HG03060 (cell line): ENCODE measurements at regions not wholly inside any gene's neighbourhood (a gene's known extent, or its start where the extent isn't known, plus 50 kb on each side); places are given as distances from the start of the nearest gene placed in this dataset.
A peak's percentile ranks its signal among the peaks of the same experiment; 100 is the strongest.

Experiments used
- ATAC-seq: cut with Tn5 transposase; IDR thresholded peaks from one replicate; pipeline ENCODE4 v1.9.1; 2021; ENCODE audit warnings: low read depth, moderate number of reproducible peaks; ENCODE audit not compliant: unreplicated experiment

DNA sequence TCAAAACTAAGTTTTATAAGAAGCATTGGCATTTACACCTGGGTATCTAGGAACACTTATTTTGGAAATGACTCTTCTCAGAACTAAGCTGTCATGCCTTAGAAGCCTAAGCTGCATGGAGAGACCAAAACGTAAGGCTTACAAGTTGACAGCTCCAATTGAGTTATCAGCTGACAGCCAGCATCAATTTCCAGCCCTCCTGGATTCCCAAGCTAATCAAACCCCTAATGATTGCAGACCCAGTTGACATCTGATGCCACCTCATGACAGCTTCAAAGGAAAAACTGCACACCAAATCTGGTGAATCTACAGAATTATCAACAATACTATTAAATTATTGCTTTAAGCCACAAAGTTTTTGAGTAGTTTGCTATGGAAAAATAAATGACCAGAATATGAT is 187.6 kb upstream of the PRMT6 start:
- no peak for ATAC-seq

DNA sequence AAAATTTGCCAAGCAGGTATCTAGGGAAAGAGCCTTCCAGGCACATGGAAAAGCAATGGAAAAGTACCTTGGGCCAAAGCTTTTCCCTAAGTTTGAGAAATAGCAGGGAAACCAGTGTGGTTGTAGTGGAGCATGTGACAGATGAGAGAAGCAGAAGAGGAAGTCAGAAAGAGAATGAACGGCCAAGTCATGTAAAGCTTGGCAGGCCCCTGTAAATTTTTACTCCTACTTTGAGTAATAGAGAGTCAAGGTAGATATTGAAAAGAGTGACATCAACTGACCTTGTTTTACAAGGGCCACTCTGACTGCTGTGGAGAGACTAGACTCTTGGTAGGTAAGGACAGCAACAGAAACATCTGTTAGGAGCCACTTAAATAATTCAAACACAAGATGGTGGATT is 180.9 kb upstream of the PRMT6 start:
- ATAC-seq, result peak; percentile 69

DNA sequence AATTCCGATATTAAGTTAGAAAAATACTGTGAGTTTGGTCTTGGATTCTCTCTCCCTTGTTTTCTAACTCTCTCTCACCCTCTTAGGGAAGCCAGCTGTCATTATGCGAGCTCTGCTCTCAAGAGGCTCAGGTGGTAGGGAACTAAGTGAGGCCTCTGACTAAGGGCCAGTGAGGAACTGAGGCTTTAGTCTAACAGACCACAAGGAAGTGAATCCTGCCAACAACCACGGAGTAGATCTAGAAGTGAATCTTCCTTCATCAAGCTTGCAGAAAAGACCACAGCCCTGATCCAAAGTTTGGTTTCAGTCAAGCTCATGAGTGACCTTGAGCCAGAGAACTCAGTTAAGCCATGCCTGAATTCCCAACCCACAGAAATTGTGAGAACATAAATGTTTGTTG is 180.1 kb upstream of the PRMT6 start:
- no peak for ATAC-seq

GRCh38 chr1:106879538-106879937 is 176.9 kb upstream of the PRMT6 start:
- no peak for ATAC-seq

DNA sequence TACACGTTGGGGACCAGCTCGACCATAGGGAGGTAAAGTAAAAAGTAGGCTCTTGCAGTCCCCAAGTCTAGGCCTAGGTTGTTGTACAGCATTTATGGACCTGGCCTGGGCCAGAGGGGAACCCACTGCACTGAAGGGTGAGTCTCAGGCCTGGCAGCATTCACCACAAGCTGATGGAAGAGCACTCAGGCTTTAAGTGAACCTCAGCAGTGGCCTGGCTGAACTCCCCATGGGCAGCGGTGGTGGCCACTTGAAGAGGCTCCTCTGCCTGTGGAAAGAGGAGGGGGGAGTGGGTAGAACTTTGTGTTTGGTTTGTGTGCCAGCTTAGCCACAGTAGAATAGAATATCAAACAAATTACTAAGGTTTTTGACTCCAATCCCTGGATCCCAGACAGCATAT is 176.2 kb upstream of the PRMT6 start:
- no peak for ATAC-seq

- ATAC-seq, result no peak
These were observed 173.3 kb upstream of the PRMT6 start for GRCh38 chr1:106883208-106883607.

DNA sequence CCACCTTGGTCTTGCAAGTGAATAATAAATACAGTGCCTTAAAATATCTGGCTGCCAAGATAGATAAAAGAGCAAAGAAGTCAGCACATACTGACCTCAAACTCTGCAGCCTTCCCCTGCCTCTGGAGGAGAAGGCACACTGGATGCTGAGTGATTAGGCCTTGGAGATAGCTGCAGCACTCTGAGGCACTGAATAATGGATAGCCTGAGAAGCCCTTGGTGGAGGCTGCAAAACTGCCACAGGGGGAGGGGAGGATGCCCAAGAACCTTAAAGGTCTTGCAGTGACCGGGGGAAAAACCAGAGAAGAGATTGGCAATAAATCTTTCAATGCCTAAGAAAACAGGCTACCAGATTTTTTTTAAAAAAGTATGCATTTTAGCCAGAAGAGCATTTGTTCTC is 167.4 kb upstream of the PRMT6 start:
- no peak for ATAC-seq

DNA sequence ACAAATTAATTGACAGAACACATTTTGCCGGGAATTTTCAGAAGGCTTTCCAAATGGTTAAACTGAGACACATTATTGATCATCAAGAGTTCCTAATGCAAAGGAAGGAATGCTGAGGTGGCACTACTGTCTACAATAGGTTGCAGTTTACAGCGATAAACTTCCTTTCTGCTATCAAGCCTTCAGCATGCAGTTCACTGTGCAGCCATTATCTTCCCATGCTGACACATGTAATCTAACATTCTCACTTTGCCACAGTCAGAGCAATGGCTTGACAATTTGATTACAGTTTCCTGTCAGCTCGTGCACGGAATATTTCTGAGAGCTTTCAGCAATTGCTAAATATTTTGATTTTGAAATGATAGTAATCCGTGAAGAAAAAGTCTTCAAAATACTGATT is 166.9 kb upstream of the PRMT6 start:
- ATAC-seq, result no peak

DNA sequence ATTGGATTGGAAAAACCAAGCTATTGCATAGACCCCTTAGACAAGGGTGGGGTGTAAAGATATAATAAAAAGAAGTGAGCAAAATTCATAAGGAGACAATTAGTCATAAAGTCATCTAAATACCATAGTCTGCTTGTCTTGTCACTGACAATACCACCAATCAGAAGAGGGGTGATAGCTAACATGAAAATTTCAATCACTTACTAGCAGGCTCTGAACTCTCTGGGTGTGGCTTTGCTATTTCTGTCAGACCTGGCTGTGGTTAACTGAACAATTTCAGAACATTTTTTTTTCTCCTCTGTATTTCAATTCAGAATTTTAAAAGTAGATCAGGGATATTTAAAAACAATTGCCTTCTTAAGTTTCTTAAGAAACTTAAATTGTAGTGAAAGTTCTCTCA is 158.5 kb upstream of the PRMT6 start:
- no peak for ATAC-seq

GRCh38 chr1:106899644-106900043 is 156.8 kb upstream of the PRMT6 start:
- no peak for ATAC-seq

- ATAC-seq, result peak; percentile 100
These were observed 148.7 kb upstream of the PRMT6 start for GRCh38 chr1:106907795-106908194.

DNA sequence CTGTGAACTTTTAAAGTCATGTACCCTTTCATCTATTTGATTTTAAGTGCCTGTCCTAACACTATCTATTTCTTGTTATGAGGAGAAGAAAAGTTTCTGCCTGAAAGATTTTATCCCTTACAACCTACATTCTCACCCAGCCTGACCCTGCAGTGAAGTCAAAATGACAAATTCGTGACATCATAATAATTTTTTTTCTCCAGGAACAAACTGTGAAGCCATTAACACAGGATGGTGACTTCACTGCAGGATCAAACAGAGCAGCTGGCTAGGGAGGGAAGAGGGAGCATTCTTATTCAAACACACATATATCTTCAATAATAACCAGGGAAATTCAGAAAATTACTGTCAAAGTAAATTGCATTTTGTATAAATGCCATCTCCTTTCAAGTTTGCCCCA is 147.8 kb upstream of the PRMT6 start:
- no peak for ATAC-seq

- no peak for ATAC-seq
These were observed 145.7 kb upstream of the PRMT6 start for GRCh38 chr1:106910798-106911197.

GRCh38 chr1:106912131-106912530 is 144.3 kb upstream of the PRMT6 start:
- ATAC-seq, result no peak

DNA sequence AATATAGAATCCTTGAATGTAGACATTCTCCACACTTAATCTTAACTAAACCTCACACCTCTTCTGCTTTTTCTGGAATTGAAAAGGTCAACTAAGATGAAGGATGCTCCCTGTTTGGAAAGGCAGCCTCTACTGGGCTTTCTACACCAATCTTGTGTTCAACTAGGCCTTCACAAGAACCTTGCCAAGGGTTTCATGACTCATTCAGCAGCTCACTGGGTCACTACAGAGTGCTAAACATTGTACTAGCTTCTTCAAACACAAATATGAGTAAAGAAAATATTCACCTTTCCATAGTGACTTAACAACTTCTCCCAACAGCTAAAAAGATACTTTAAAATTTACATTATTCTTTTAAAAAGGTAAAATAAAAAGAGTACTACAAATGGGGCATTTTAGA is 135.3 kb upstream of the PRMT6 start:
- no peak for ATAC-seq

DNA sequence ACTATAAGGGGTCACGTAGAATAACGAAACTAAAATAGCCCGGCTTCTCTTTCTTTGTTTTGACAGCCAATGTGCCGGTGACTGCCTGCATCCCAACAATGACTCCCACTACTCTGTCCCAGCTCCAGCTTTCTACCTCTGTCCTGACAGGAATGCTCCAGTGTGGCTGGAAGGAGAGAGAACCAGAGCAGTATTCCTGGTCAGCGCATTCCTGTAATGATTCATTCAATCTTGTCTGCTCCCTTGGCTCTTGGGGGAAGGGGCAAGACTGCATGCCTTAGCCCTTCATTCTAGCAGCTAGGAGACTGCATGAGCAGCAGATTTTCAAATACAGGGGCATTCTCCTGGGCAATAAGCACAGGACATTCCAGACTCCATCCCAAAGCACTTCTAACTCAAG is 132.1 kb upstream of the PRMT6 start:
- no peak for ATAC-seq

GRCh38 chr1:106925750-106926149 is 130.7 kb upstream of the PRMT6 start:
- ATAC-seq, result no peak

GRCh38 chr1:106926803-106927582 is 129.5 kb upstream of the PRMT6 start:
- ATAC-seq, result no peak

DNA sequence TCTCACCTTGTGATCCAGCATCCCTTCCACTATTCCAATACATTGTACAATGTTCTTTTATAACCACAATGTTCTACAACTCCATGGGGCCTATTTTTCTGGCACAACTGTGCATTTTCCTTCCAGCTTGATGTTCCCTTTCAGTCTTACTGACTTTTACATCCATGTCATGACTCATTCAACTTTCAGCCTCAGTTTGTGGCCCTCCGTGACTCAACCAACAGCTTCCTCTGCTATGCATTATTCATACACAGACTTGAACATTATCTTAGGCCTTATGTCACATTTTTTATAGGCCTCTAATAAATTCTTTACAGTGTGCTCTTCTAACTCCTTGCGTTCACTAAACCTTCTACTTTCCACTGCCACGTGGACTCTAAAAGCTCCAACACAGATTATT is 119.4 kb upstream of the PRMT6 start:
- no peak for ATAC-seq

DNA sequence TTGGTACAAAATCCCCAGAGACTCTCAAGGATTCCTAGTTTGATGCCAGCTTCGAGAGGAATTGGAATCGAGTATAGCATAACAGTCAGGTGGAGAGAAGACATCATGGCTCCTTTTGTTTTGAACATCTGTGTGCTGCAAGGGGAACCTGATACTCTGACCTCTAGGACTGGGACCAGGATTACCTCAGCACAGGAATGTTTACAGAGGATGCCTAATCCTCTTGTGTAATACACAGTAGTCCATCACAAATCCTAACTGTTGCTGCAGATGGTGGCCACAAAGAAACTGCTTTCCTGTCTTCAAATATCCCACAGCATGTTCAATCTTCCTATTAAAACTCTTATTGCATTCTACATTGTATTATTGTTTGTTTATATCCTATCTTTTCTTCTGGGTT is 111.8 kb upstream of the PRMT6 start:
- no peak for ATAC-seq

DNA sequence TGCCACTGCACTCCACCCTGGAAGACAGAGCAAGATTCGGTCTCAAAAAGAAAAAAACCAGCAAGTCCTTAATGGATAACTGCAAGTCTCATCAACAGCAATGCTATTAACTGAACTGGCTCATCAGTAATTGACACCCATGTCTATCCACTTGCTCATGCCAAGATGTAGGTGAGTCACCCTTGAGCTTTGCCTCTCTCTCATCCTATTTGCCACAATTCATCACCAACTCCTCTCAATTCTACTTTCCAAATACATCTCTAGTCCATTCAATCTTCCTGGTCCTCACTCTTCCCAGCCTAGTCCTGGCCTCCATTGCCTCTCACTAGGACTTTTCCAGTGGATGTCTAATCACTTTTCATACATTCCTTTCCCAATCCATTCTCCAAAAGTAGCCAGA is 103.7 kb upstream of the PRMT6 start:
- ATAC-seq, result no peak

GRCh38 chr1:106954661-106955229 is 101.7 kb upstream of the PRMT6 start:
- no peak for ATAC-seq

DNA sequence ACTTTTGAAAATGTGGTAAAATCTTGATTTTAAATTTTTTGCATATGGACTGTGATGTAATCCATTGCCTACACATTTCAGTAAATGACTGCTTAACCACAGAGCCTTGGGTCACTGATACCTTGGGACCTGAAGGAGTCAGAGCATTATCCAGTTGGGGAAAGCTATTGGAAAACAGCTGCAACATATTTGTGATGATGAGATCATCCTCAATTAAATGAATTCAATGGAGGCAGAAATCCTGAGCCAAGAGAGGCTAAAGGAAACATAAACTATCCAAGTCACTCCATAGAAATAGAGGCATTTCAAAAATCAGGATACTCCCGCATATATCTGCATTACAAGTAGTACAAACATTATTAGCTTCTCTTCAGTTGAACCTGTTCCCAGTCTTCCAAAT is 99.8 kb upstream of the PRMT6 start:
- no peak for ATAC-seq
